ENCODE measurements at regions not wholly inside any gene's neighbourhood (a gene's known extent, or its start where the extent isn't known, plus 50 kb on each side); places are given as distances from the start of the nearest gene placed in this dataset.
A peak's percentile ranks its signal among the peaks of the same experiment; 100 is the strongest.

GRCh38 chr5:54719384-54720283 is 202.1 kb downstream of the SNX18 start:
- DNase-seq (ENCODE audit: low read depth in 2 of 2) = no peak

GRCh38 chr5:54718656-54719055 is 201.1 kb downstream of the SNX18 start:
- DNase-seq (ENCODE audit: low read depth in 2 of 2) = no peak

GRCh38 chr5:54717870-54718269 is 200.3 kb downstream of the SNX18 start:
- peak; percentile 6 to 7 for DNase-seq (ENCODE audit: low read depth in 2 of 2)

- no peak for DNase-seq (ENCODE audit: low read depth in 2 of 2)
Observed at GRCh38 chr5:54717459-54717858, 199.9 kb downstream of the SNX18 start.

- DNase-seq (ENCODE audit: low read depth in 2 of 2) = no peak
Observed at GRCh38 chr5:54713923-54714581, 196.5 kb downstream of the SNX18 start.

- no peak for DNase-seq (ENCODE audit: low read depth in 2 of 2)
Observed at GRCh38 chr5:54709096-54709495, 191.5 kb downstream of the SNX18 start.

GRCh38 chr5:54707841-54708240 is 190.3 kb downstream of the SNX18 start:
- DNase-seq (ENCODE audit: low read depth in 2 of 2) = no peak

- DNase-seq (ENCODE audit: low read depth in 2 of 2) = no peak
Observed at GRCh38 chr5:54705994-54706653, 188.6 kb downstream of the SNX18 start.

GRCh38 chr5:54704825-54705224 is 187.3 kb downstream of the SNX18 start:
- DNase-seq (ENCODE audit: low read depth in 2 of 2) = no peak

GRCh38 chr5:54704333-54704732 is 186.8 kb downstream of the SNX18 start:
- DNase-seq (ENCODE audit: low read depth in 2 of 2) = no peak

- DNase-seq (ENCODE audit: low read depth in 2 of 2) = no peak
Observed at GRCh38 chr5:54703565-54704255, 186.2 kb downstream of the SNX18 start.

- no peak for DNase-seq (ENCODE audit: low read depth in 2 of 2)
Observed at GRCh38 chr5:54703133-54703532, 185.6 kb downstream of the SNX18 start.

- DNase-seq (ENCODE audit: low read depth in 2 of 2) = no peak
Observed at GRCh38 chr5:54702470-54702869, 184.9 kb downstream of the SNX18 start.

- DNase-seq (ENCODE audit: low read depth in 2 of 2) = no peak
Observed at GRCh38 chr5:54700986-54701578, 183.5 kb downstream of the SNX18 start.

- no peak for DNase-seq (ENCODE audit: low read depth in 2 of 2)
Observed at GRCh38 chr5:54696931-54697330, 179.4 kb downstream of the SNX18 start.

- DNase-seq (ENCODE audit: low read depth in 2 of 2) = no peak
Observed at GRCh38 chr5:54696346-54696745, 178.8 kb downstream of the SNX18 start.

GRCh38 chr5:54695198-54695966 is 177.8 kb downstream of the SNX18 start:
- no peak for DNase-seq (ENCODE audit: low read depth in 2 of 2)

- no peak for DNase-seq (ENCODE audit: low read depth in 2 of 2)
Observed at GRCh38 chr5:54693936-54694657, 176.5 kb downstream of the SNX18 start.

GRCh38 chr5:54692631-54693030 is 175.1 kb downstream of the SNX18 start:
- no peak for DNase-seq (ENCODE audit: low read depth in 2 of 2)

GRCh38 chr5:54691656-54692055 is 174.1 kb downstream of the SNX18 start:
- no peak for DNase-seq (ENCODE audit: low read depth in 2 of 2)
